Astrocyte of the spinal cord (primary cell): ENCODE measurements at regions not wholly inside any gene's neighbourhood (a gene's known extent, or its start where the extent isn't known, plus 50 kb on each side); places are given as distances from the start of the nearest gene placed in this dataset.

Source experiments
- DNase-seq: peaks from one replicate; pipeline ENCODE4 v3.0.0; 2011; ENCODE audit warnings: low read depth, low spot score
- H3K4me3 ChIP-seq: 2 replicates; pipeline ENCODE4 v1.5.1; 2011; ENCODE audit warnings: low read depth, mild to moderate bottlenecking, low read length, moderate library complexity
- in situ Hi-C: cut with HindIII; loops from 2 replicates; pipeline ENCODE4 v1.10.0; 2017; ENCODE audit warnings: low sequenced_read_pairs
- TF ChIP-seq, protein P1 (sequence below): IDR thresholded peaks from 2 replicates; pipeline ENCODE4 v1.5.1; 2012; ENCODE audit warnings: low read depth, mild to moderate bottlenecking, low read length, inconsistent platforms

DNA sequence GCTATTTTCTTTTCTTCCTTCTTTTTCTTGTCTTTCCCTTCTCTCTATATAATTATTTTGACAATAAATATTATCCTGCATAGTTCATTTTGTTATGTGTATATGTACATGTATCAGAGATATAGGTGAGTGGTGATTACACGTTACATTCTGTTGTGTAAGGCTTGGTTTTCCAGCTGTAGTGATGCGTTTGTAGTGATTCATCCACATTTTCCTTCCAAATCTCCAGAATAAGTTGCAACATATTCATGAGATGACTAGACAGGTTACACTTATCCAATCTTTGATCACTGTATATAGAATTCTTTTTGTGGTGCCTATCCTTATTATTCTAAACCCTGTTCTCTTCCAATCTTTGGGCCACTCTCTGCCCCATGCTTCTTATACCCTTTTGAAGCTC is 540.2 kb downstream of the GBA3 start:
- DNase-seq: no peak
- TF ChIP-seq, protein P1, sequence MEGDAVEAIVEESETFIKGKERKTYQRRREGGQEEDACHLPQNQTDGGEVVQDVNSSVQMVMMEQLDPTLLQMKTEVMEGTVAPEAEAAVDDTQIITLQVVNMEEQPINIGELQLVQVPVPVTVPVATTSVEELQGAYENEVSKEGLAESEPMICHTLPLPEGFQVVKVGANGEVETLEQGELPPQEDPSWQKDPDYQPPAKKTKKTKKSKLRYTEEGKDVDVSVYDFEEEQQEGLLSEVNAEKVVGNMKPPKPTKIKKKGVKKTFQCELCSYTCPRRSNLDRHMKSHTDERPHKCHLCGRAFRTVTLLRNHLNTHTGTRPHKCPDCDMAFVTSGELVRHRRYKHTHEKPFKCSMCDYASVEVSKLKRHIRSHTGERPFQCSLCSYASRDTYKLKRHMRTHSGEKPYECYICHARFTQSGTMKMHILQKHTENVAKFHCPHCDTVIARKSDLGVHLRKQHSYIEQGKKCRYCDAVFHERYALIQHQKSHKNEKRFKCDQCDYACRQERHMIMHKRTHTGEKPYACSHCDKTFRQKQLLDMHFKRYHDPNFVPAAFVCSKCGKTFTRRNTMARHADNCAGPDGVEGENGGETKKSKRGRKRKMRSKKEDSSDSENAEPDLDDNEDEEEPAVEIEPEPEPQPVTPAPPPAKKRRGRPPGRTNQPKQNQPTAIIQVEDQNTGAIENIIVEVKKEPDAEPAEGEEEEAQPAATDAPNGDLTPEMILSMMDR: no peak
- in situ Hi-C loops: no loop called here
- H3K4me3 ChIP-seq: no peak overlapping the region

DNA sequence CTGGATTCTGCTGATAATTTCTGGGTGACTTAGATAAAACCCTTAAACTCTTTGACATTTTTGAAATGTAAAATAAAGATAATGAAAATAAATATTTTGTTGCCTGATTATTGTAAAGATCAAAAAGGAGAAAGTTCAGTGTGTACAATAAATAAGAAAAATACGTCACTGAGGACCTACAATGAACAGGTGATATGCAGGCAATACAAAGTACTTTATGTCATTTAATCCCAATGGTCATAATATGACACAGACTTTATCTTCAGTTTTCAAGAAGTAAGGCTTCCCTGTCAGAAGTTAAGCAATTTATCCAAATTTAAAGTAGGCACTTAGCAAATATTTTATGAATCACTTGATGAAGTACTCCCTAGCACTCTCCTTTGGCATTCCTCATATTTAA is 532.8 kb downstream of the GBA3 start:
- DNase-seq: no peak
- in situ Hi-C loops: no loop called here
- TF ChIP-seq, protein P1: no peak
- no peak overlapping the region for H3K4me3 ChIP-seq

DNA sequence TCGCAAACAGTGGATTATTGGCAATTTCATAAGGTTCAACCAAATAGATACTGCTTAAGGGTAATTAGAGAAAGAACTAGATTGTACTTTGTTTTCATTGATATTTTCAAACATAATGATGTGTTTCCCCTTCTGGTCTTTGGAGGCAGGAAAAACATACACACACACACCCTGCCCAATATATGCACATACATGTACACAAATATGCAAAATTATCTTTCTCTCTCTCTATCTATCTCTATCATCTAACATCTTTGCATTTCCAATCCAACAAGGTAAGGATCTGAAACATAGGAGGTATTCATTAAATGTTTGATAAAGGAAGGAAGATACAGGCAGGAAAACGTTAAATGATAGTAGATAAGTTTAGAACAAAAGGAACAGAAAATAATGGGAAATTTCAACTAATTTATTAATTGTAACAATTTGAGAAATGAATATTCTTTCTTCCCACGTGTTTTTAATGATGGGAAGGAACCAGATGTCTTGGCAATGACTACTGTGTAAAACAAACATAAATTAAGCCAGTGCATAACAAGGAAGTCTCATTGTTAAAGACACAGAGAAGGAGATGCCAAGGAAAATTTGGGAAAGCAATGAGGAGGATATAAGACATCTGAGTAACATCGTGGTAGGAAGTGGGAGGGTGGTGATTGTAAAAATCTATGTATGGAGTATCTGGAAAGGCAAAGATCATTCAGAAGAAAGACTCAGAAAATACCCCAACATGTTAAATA is 532.1 kb downstream of the GBA3 start:
- H3K4me3 ChIP-seq: no peak overlapping the region
- in situ Hi-C loops: no loop called here
- no peak for DNase-seq
- TF ChIP-seq, protein P1: no peak

DNA sequence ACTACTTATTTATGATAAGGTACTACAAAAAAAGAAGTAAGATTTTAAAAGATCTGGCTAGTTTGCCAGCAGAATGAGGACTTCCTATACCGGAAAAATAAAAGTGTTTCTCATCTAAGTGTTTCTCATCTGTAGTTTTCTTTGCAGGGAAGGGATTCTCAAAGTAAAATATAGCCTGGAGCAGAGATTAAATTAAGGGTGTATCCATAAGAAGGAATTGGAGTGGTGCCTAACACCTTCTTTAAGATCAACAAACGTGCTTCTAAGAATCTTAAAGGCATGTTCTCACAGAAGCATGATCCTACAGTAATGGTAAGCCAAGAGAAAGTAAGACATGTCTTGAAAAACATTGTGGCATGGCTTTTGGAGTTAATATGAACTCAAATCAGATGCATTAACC is 528.2 kb downstream of the GBA3 start:
- in situ Hi-C loops: no loop called here
- H3K4me3 ChIP-seq: no peak overlapping the region
- TF ChIP-seq, protein P1: no peak
- DNase-seq: no peak

DNA sequence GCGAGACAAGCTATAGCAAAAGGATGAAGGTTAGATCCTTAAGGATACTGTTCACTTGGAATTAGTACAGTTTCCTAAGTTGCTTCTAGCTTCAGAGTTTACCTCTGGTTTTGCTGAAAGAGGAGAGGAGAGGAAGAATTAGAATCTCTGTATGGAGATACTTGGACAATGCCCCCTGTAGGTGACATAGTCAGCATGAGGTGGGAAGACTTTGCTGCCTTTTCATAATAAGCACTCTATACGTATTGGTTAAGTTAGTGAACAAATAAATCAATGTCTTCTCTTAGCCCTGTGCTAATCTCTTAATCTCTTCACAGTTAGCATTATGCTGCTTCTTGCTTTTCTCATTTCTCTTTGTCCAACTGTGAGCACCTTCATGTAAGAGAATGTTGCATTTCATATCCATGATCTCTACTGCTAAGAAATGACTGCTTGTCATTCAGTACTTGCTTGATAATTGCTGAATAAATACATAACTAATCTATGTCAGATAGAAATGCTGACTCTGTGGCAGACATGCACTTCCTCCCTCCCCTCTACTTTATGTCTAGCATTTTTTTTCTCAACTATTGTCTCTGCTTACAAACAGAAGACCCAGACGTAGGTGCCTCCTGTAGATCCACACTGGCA is 527.2 kb downstream of the GBA3 start:
- DNase-seq: no peak
- H3K4me3 ChIP-seq: no peak overlapping the region
- TF ChIP-seq, protein P1: no peak
- in situ Hi-C loops: no loop called here

DNA sequence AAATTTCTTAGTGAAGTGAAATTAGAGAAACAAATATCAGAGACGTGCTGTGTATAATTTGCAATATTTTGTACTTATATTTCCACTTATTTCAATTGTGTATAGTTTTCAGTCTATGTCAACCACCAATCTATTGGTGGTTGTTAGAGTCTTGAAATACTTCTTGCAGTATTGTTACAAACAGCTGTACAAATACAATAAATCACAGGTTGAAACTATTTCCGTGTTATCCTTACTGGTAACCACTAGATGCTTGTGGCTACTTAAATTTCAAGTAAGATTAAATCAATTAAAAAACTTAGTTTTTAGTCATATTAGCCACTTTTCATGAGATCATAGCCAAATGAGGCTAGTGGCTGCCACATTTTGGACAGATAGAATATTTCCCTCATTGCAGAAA is 520.5 kb downstream of the GBA3 start:
- in situ Hi-C loops: no loop called here
- no peak overlapping the region for H3K4me3 ChIP-seq
- TF ChIP-seq, protein P1: no peak
- peak; percentile 36 for DNase-seq
